HS-27A (cell line): ENCODE measurements at regions not wholly inside any gene's neighbourhood (a gene's known extent, or its start where the extent isn't known, plus 50 kb on each side); places are given as distances from the start of the nearest gene placed in this dataset.

Experiments
- DNase-seq: peaks from one replicate; pipeline ENCODE4 v3.0.0-alpha.2; 2012; ENCODE audit warnings: low read depth, missing footprints

GRCh38 chr2:47236503-47237215 is 60.3 kb upstream of the CALM2 start:
- DNase-seq = no peak

GRCh38 chr2:47235132-47235531 is 58.8 kb upstream of the CALM2 start:
- DNase-seq = no peak

GRCh38 chr2:47234456-47234855 is 58.1 kb upstream of the CALM2 start:
- DNase-seq = no peak

DNA sequence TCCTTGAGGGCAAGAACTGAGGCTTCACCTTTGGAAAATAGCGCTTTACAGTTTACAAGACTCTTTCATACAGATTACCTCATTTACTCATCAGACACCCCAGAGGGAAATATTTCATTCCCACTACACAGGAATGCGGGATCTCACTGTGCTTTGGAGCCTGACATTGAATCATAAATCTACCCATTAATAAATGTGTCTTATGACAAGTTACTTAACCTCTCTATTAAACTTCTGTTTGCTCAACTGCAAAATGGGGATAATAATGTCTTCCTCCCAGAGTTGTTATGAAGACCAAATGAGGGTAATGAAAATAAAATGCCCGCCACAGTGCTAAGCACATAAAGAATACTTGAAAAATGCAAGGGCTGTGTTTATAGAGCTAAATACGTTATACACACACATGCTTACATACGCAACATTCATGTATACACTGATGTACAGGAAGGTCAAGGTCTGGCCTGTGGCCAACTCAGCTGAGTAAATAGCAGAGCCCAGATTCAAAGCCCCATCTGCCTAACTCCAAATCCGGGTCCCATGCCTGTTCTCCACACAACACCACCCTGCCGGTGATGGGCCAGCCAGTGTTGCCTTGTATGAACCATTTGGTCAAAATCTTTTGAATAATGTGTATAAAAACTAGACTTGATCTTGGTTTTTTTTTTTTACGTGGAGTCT is 56.6 kb upstream of the CALM2 start:
- no peak for DNase-seq

GRCh38 chr2:47230418-47230817 is 54.1 kb upstream of the CALM2 start:
- DNase-seq = no peak

DNA sequence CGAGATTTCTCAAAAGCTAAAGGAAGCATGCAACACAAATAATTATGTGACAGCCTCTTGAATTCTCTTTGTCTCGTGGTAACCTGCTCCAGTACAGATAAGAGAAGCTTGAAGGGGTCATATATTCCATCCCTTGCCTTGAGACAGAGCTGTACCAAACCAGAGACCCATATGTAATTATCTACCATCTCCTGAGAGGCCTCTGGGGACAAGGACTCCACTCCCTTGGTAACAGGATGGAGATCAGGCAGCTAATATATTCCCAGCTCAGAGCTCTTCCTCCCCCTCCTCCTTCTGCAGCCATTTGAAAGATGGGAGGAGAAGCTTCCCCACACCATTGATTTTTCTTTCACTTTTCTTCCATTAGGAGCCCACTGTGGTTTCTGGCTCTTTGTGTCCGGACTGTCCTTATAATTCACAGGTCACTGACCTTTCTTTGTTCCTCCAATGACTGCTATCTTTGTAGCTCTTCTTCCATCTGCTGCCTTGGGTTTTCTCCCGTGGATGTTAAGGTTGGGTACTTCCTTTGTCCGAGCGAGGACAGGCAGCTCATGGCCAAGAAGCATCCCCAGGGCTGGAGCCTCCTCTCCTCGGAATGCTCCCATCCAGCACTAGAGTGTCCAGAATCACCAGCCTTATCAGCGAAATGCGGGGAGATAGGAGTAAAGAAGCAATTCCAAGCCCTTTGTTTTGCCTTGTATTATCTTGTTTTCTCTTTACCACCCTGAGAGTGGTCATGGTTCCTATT is 51.4 kb upstream of the CALM2 start:
- DNase-seq = no peak

GRCh38 chr2:47226923-47227220 is 50.6 kb upstream of the CALM2 start:
- no peak for DNase-seq

DNA sequence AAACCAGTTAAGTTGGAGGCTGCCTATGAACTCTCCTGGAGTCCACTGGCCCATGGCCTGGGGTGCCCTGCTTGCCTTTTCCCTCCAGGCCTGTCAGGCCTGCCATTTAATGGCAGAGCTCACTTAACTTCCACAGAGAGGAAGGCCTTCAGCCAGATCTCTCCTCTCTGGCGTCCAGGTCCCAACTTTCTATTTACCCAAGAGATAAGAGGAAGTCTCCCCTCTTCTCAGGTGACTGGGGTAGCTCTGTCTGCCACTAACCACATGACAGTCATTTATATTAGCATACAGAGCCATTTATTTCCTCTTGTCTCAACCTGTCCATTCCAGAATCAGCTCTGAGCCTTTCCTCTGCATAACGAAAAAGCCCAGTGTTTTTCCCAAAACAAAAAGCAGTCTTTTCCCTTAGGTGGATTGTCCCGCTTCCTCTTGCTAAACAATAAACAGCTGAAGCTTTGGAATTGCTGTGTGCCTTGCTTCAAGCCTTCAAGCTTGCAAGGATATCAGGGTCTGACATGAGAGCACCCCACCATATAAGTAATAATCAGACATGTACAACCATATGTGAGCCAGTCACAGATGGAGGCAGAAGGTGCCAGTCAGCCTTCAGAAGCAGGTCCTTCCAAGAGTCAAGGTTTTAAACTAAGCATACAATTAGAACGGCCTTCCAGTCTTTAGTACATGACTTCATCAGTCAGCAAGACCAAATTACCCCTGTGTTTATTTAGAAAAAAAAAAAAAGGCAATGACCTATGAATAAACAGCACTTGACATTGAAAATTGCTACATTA is 50.0 kb upstream of the CALM2 start:
- DNase-seq = no peak
